ENCODE measurements at regions not wholly inside any gene's neighbourhood (a gene's known extent, or its start where the extent isn't known, plus 50 kb on each side); places are given as distances from the start of the nearest gene placed in this dataset.

GRCh38 chr4:30258949-30259348 is 461.2 kb upstream of the PCDH7 start:
- H3K4me3 ChIP-seq (ENCODE audit: low read depth, low read length) = no peak overlapping the region
- TF ChIP-seq MYC (IDR thresholded peaks at IDR 0.05; ENCODE audit: low read depth, low read length) (no peak), POLR2A (IDR thresholded peaks at IDR 0.05; ENCODE audit: extremely low read depth, insufficient read length) (no peak), MAX (IDR thresholded peaks at IDR 0.05; ENCODE audit: low read depth, low read length) (no peak)
- TF ChIP-seq, protein P1, sequence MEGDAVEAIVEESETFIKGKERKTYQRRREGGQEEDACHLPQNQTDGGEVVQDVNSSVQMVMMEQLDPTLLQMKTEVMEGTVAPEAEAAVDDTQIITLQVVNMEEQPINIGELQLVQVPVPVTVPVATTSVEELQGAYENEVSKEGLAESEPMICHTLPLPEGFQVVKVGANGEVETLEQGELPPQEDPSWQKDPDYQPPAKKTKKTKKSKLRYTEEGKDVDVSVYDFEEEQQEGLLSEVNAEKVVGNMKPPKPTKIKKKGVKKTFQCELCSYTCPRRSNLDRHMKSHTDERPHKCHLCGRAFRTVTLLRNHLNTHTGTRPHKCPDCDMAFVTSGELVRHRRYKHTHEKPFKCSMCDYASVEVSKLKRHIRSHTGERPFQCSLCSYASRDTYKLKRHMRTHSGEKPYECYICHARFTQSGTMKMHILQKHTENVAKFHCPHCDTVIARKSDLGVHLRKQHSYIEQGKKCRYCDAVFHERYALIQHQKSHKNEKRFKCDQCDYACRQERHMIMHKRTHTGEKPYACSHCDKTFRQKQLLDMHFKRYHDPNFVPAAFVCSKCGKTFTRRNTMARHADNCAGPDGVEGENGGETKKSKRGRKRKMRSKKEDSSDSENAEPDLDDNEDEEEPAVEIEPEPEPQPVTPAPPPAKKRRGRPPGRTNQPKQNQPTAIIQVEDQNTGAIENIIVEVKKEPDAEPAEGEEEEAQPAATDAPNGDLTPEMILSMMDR (IDR thresholded peaks at IDR 0.05; ENCODE audit: low read depth, low read length) = no peak
- no peak for DNase-seq (ENCODE audit: low read depth)

GRCh38 chr4:30262379-30262778 is 457.8 kb upstream of the PCDH7 start:
- no peak overlapping the region for H3K4me3 ChIP-seq (ENCODE audit: low read depth, low read length)
- TF ChIP-seq, protein P1 (IDR thresholded peaks at IDR 0.05; ENCODE audit: low read depth, low read length) = no peak
- TF ChIP-seq MYC (IDR thresholded peaks at IDR 0.05; ENCODE audit: low read depth, low read length) (no peak), MAX (IDR thresholded peaks at IDR 0.05; ENCODE audit: low read depth, low read length) (no peak), POLR2A (IDR thresholded peaks at IDR 0.05; ENCODE audit: extremely low read depth, insufficient read length) (no peak)
- no peak for DNase-seq (ENCODE audit: low read depth)

- no peak overlapping the region for H3K4me3 ChIP-seq (ENCODE audit: low read depth, low read length)
- no peak for TF ChIP-seq MYC (IDR thresholded peaks at IDR 0.05; ENCODE audit: low read depth, low read length)
- no peak for TF ChIP-seq POLR2A (IDR thresholded peaks at IDR 0.05; ENCODE audit: extremely low read depth, insufficient read length)
- TF ChIP-seq, protein P1 (IDR thresholded peaks at IDR 0.05; ENCODE audit: low read depth, low read length) = no peak
- no peak for TF ChIP-seq MAX (IDR thresholded peaks at IDR 0.05; ENCODE audit: low read depth, low read length)
- no peak for DNase-seq (ENCODE audit: low read depth)
Observed at GRCh38 chr4:30264465-30264864, 455.7 kb upstream of the PCDH7 start.

GRCh38 chr4:30265716-30266115 is 454.5 kb upstream of the PCDH7 start:
- DNase-seq (ENCODE audit: low read depth) = no peak
- TF ChIP-seq POLR2A (IDR thresholded peaks at IDR 0.05; ENCODE audit: extremely low read depth, insufficient read length) = no peak
- TF ChIP-seq MYC (IDR thresholded peaks at IDR 0.05; ENCODE audit: low read depth, low read length) = no peak

GRCh38 chr4:30268370-30268769 is 451.8 kb upstream of the PCDH7 start:
- DNase-seq (ENCODE audit: low read depth) = no peak
- TF ChIP-seq, protein P1 (IDR thresholded peaks at IDR 0.05; ENCODE audit: low read depth, low read length) = no peak
- TF ChIP-seq MYC (IDR thresholded peaks at IDR 0.05; ENCODE audit: low read depth, low read length) = no peak
- TF ChIP-seq MAX (IDR thresholded peaks at IDR 0.05; ENCODE audit: low read depth, low read length) = no peak
- no peak for TF ChIP-seq POLR2A (IDR thresholded peaks at IDR 0.05; ENCODE audit: extremely low read depth, insufficient read length)
- H3K4me3 ChIP-seq (ENCODE audit: low read depth, low read length) = no peak overlapping the region

More at GRCh38 chr4:30265716-30266115, 454.5 kb upstream of the PCDH7 start:
- no peak overlapping the region for H3K4me3 ChIP-seq (ENCODE audit: low read depth, low read length)

DNA sequence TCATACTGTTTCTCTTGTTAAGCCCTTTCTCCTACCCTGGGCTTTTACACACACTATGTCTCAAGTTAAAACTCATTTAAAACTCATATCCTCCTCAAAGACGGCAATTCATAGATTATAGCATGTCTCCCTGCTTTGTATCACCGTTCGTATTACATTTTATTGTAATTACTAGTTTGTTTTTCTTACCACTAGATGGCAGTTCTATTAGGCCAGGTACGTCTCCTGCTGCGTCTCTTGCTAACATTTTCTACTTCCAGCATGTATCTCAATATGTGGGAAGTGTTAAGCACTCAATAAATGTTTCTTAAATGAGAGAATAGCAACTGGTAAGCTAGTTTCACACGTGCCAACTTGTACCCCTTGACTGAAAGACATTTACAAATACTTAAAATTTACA is 450.3 kb upstream of the PCDH7 start:
- H3K4me3 ChIP-seq (ENCODE audit: low read depth, low read length) = no peak overlapping the region
- TF ChIP-seq POLR2A (IDR thresholded peaks at IDR 0.05; ENCODE audit: extremely low read depth, insufficient read length) = no peak
- TF ChIP-seq, protein P1 (IDR thresholded peaks at IDR 0.05; ENCODE audit: low read depth, low read length) = peak; percentile 27
- no peak for TF ChIP-seq MYC (IDR thresholded peaks at IDR 0.05; ENCODE audit: low read depth, low read length)
- TF ChIP-seq MAX (IDR thresholded peaks at IDR 0.05; ENCODE audit: low read depth, low read length) = no peak
- peak; percentile 26 for DNase-seq (ENCODE audit: low read depth)
